Activated CD8-positive, alpha-beta T cell treated with anti-CD3 and anti-CD28 coated beads for 36 hours (primary cell): ENCODE measurements at regions not wholly inside any gene's neighbourhood (a gene's known extent, or its start where the extent isn't known, plus 50 kb on each side); places are given as distances from the start of the nearest gene placed in this dataset.
"Not testable (repeated sequence)": the region's sequence is repeated elsewhere in the genome, so short reads cannot be mapped to it uniquely, and the experiment has no call there.

Experiments used
- ATAC-seq: fragments of 200-7000 bp; cut with Tn5 transposase; one replicate; pipeline ENCODE4 v1.10.0; 2021; ENCODE audit warnings: mild to moderate bottlenecking, moderate library complexity
- CTCF ChIA-PET: fragments of 350-600 bp; sonication (Branson Sonifier 250); formaldehyde crosslinking; loops from one replicate; lab custom pipeline; 2021; ENCODE audit warnings: antibody characterized with exemption; lab: Charles Lee
- POLR2A ChIA-PET: fragments of 350-600 bp; sonication (Branson Sonifier 250); formaldehyde crosslinking; loops from one replicate; lab custom pipeline; 2021; ENCODE audit warnings: antibody characterized with exemption; lab: Charles Lee
- DNase-seq: peaks from one replicate; pipeline ENCODE4 v3.0.0-alpha.2; 2020
- H3K27ac Mint-ChIP-seq: one replicate; pipeline ENCODE4 v1.8.0; 2021; ENCODE audit warnings: mild to moderate bottlenecking, mixed read lengths
- H3K27me3 Mint-ChIP-seq: one replicate; pipeline ENCODE4 v1.8.0; 2021; ENCODE audit warnings: mixed read lengths
- H3K36me3 Mint-ChIP-seq: one replicate; pipeline ENCODE4 v1.8.0; 2021; ENCODE audit warnings: low read depth, mixed read lengths
- H3K4me1 Mint-ChIP-seq: one replicate; pipeline ENCODE4 v1.8.0; 2021; ENCODE audit warnings: low read depth, mixed read lengths
- H3K4me3 Mint-ChIP-seq: one replicate; pipeline ENCODE4 v1.8.0; 2021; ENCODE audit warnings: mild to moderate bottlenecking, moderate library complexity, mixed read lengths
- H3K9me3 Mint-ChIP-seq: one replicate; pipeline ENCODE4 v1.8.0; 2021; ENCODE audit warnings: mixed read lengths
- CTCF ChIP-seq: fragments of 200-600 bp; IDR thresholded peaks from one replicate; pipeline ENCODE4 v1.8.0; 2022; ENCODE audit warnings: antibody characterized with exemption, mild to moderate bottlenecking
- intact Hi-C: fragments of 100-400 bp; cut with micrococcal nuclease; formaldehyde crosslinking; loops from one replicate; pipeline ENCODE4 v1.10.0; 2022

GRCh38 chr12:33129500-33129899 is 232.9 kb upstream of the PKP2 start:
- Mint-ChIP-seq H3K27me3 (no peaks in the 10 kb centered on the region), H3K9me3 (peaks cover 3% of the 10 kb centered on the region), H3K36me3 (no peaks in the 10 kb centered on the region), H3K4me1 (no peaks in the 10 kb centered on the region), H3K4me3 (no peak overlapping the region), H3K27ac (no peak overlapping the region)
- no peak for DNase-seq
- ChIA-PET POLR2A (no interaction called here), CTCF (no interaction called here)
- no peak for TF ChIP-seq CTCF
- no peak for ATAC-seq
- intact Hi-C loops: no loop called here

GRCh38 chr12:33125755-33126154 is 229.2 kb upstream of the PKP2 start:
- CTCF ChIA-PET: no interaction called here
- POLR2A ChIA-PET: no interaction called here
- Mint-ChIP-seq H3K4me3 (no peak overlapping the region), H3K4me1 (no peaks in the 10 kb centered on the region), H3K9me3 (no peaks in the 10 kb centered on the region), H3K36me3 (no peaks in the 10 kb centered on the region), H3K27ac (no peak overlapping the region), H3K27me3 (no peaks in the 10 kb centered on the region)
- no peak for TF ChIP-seq CTCF
- intact Hi-C loops: no loop called here
- no peak for ATAC-seq
- DNase-seq: no peak

GRCh38 chr12:33116284-33116683 is 219.7 kb upstream of the PKP2 start:
- Mint-ChIP-seq H3K27me3 (no peaks in the 10 kb centered on the region), H3K9me3 (no peaks in the 10 kb centered on the region), H3K27ac (no peak overlapping the region), H3K4me3 (no peak overlapping the region), H3K36me3 (no peaks in the 10 kb centered on the region), H3K4me1 (no peaks in the 10 kb centered on the region)
- no peak for DNase-seq
- intact Hi-C loops: no loop called here
- CTCF ChIA-PET: no interaction called here
- no peak for TF ChIP-seq CTCF
- POLR2A ChIA-PET: no interaction called here
- ATAC-seq: no peak

- Mint-ChIP-seq H3K36me3 (no peaks in the 10 kb centered on the region), H3K27me3 (no peaks in the 10 kb centered on the region), H3K4me3 (no peak overlapping the region), H3K4me1 (no peaks in the 10 kb centered on the region), H3K27ac (no peak overlapping the region), H3K9me3 (no peaks in the 10 kb centered on the region)
- ChIA-PET CTCF (no interaction called here), POLR2A (no interaction called here)
- TF ChIP-seq CTCF: no peak
- ATAC-seq (no peak), DNase-seq (no peak)
- intact Hi-C loops: no loop called here
Measured at GRCh38 chr12:33115716-33116115, 219.1 kb upstream of the PKP2 start.

GRCh38 chr12:33111850-33112249 is 215.3 kb upstream of the PKP2 start:
- CTCF ChIA-PET: no interaction called here
- no peak for ATAC-seq
- H3K27me3 Mint-ChIP-seq: no peaks in the 10 kb centered on the region

GRCh38 chr12:33107827-33108226 is 211.2 kb upstream of the PKP2 start:
- H3K9me3 Mint-ChIP-seq, intact Hi-C loops, H3K27me3 Mint-ChIP-seq, ATAC-seq, H3K27ac Mint-ChIP-seq, CTCF ChIA-PET, H3K4me1 Mint-ChIP-seq, H3K36me3 Mint-ChIP-seq, H3K4me3 Mint-ChIP-seq, POLR2A ChIA-PET, DNase-seq: not testable (repeated sequence)

More at GRCh38 chr12:33111850-33112249, 215.3 kb upstream of the PKP2 start:
- H3K9me3 Mint-ChIP-seq: no peaks in the 10 kb centered on the region
- no peak overlapping the region for H3K27ac Mint-ChIP-seq
- TF ChIP-seq CTCF: no peak
- DNase-seq: no peak
- no peaks in the 10 kb centered on the region for H3K4me1 Mint-ChIP-seq
- intact Hi-C loops: no loop called here
- H3K36me3 Mint-ChIP-seq: no peaks in the 10 kb centered on the region
- no peak overlapping the region for H3K4me3 Mint-ChIP-seq
- POLR2A ChIA-PET: no interaction called here
